AG04450 (cell line): ENCODE measurements at regions not wholly inside any gene's neighbourhood (a gene's known extent, or its start where the extent isn't known, plus 50 kb on each side); places are given as distances from the start of the nearest gene placed in this dataset.
"Not testable (repeated sequence)": the region's sequence is repeated elsewhere in the genome, so short reads cannot be mapped to it uniquely, and the experiment has no call there.

ENCODE experiments used
- CTCF ChIA-PET: fragments of 300-600, 350-600 bp; formaldehyde crosslinking; extraction: SDS; loops from one replicate; lab custom pipeline; 2022; ENCODE audit warnings: antibody characterized with exemption, inconsistent platforms; lab: Charles Lee
- POLR2A ChIA-PET: fragments of 350-600 bp; formaldehyde crosslinking; extraction: SDS; loops from one replicate; lab custom pipeline; 2021; ENCODE audit warnings: antibody characterized with exemption, inconsistent platforms; lab: Yijun Ruan, JAX
- DNase-seq: peaks from one replicate; pipeline ENCODE4 v3.0.0-alpha.2; 2011; ENCODE audit warnings: low read depth, low spot score
- H3K27ac ChIP-seq: one replicate; pipeline ENCODE4 v1.5.1; 2012; ENCODE audit warnings: low read depth, low read length, control low read depth
- H3K27me3 ChIP-seq: one replicate; pipeline ENCODE4 v1.6.0; 2012; ENCODE audit warnings: low read length; ENCODE audit not compliant: control insufficient read depth, insufficient read depth
- H3K4me3 ChIP-seq: 2 replicates; pipeline ENCODE4 v1.5.1; 2011; ENCODE audit warnings: mild to moderate bottlenecking, low read depth, low read length, control low read depth
- H3K9me3 ChIP-seq: 2 replicates; pipeline ENCODE4 v1.5.1; 2012; ENCODE audit warnings: low read length; ENCODE audit not compliant: control insufficient read depth, insufficient read depth
- TF ChIP-seq, protein P1 (sequence below): IDR thresholded peaks from 2 replicates; pipeline ENCODE4 v1.5.1; 2011; ENCODE audit warnings: low read depth, low read length, control low read depth, inconsistent platforms

DNA sequence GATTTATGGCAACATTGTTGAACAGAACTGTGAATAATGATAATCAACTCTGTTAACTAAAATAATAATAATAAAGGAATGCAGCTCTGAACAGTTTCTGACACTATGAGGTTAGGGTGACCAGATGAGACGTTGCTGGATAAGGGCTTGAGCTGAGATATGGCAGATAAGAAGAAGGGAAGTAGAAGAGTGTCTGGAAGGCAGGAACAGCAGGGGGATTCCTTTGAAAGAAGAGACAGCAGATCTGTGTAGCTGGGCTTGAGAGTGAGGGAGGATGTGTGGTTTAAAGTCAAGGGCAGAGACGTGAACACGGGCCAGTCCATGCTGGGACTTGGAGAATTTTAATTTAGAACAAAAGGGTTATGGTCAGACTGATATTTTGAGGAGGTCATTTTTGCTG, 273.1 kb upstream of the SLC14A2 start:
- H3K9me3 ChIP-seq, result no peaks in the 10 kb centered on the region; the same call in 1 of the 2 replicates
- no peak overlapping the region for H3K4me3 ChIP-seq
- POLR2A ChIA-PET, result no interaction called here
- TF ChIP-seq, protein P1, sequence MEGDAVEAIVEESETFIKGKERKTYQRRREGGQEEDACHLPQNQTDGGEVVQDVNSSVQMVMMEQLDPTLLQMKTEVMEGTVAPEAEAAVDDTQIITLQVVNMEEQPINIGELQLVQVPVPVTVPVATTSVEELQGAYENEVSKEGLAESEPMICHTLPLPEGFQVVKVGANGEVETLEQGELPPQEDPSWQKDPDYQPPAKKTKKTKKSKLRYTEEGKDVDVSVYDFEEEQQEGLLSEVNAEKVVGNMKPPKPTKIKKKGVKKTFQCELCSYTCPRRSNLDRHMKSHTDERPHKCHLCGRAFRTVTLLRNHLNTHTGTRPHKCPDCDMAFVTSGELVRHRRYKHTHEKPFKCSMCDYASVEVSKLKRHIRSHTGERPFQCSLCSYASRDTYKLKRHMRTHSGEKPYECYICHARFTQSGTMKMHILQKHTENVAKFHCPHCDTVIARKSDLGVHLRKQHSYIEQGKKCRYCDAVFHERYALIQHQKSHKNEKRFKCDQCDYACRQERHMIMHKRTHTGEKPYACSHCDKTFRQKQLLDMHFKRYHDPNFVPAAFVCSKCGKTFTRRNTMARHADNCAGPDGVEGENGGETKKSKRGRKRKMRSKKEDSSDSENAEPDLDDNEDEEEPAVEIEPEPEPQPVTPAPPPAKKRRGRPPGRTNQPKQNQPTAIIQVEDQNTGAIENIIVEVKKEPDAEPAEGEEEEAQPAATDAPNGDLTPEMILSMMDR, result no peak
- CTCF ChIA-PET, result interaction anchor here (1.2 kb wide), 1 partner anchor 129 kb away, joined by 3 read pairs; no protein-coding TSS in a partner anchor
- H3K27ac ChIP-seq, result no peak overlapping the region
- H3K27me3 ChIP-seq, result no peaks in the 10 kb centered on the region
- DNase-seq, result no peak

DNA sequence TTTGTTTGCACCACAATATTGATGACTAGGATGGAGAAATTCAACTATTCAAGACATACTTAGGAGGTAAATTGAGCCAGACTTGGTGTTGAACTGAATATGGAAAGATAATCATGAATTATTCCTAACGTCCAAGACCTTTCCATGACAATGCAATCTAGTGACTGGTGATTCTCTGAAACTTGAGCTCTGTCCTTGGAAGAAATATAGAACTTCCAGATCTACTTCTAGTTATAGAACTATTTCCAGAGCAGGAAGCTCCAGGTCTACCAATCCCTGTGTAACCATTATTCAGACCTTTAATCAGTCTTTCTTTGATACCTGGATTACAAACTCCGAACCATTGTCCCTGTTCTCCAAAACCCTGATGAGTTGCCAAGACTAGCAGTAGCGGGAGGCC, 272.6 kb upstream of the SLC14A2 start:
- TF ChIP-seq, protein P1, result no peak
- ChIA-PET POLR2A (no interaction called here), CTCF (interaction anchor here (1.2 kb wide), 1 partner anchor 130 kb away, joined by 3 read pairs; no protein-coding TSS in a partner anchor)
- DNase-seq, result no peak
- no peak overlapping the region for H3K4me3 ChIP-seq
- no peaks in the 10 kb centered on the region; the same call in 1 of the 2 replicates for H3K9me3 ChIP-seq
- no peaks in the 10 kb centered on the region for H3K27me3 ChIP-seq
- no peak overlapping the region for H3K27ac ChIP-seq

DNA sequence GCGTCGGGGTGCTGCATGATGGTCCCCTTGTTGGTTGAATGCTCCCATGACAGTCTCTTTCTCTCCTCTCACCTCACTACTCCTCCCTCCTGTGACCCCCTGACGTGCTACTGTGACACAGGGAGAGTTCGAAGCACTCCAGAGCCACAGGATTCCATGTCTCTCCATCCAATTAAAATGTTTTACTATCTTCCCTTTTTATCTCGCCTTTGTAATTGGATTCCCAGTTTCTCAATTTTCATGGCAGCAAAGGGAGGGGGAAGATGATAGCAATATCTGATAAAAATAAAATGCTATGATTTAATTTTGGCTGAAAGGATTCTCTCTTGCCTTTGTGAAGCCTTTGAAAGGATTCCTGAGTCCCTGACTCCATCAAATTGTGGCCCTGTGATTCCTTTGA, 271.9 kb upstream of the SLC14A2 start:
- no peak for DNase-seq
- ChIA-PET CTCF (interaction anchor here (0.6 kb wide), 2 partner anchors 10 to 71 kb away, joined by 3 to 5 read pairs; no protein-coding TSS in a partner anchor), POLR2A (no interaction called here)
- no peaks in the 10 kb centered on the region for H3K9me3 ChIP-seq
- H3K27ac ChIP-seq, result no peak overlapping the region
- H3K27me3 ChIP-seq, result no peaks in the 10 kb centered on the region
- TF ChIP-seq, protein P1, result no peak
- H3K4me3 ChIP-seq, result no peak overlapping the region

- CTCF ChIA-PET, H3K27me3 ChIP-seq, H3K4me3 ChIP-seq, H3K27ac ChIP-seq, H3K9me3 ChIP-seq, POLR2A ChIA-PET, DNase-seq: not testable (repeated sequence)
These were observed 270.6 kb upstream of the SLC14A2 start for GRCh38 chr18:45344680-45345079.

GRCh38 chr18:45349019-45349418, 266.3 kb upstream of the SLC14A2 start:
- H3K4me3 ChIP-seq, result no peak overlapping the region
- no peak for DNase-seq
- no peaks in the 10 kb centered on the region for H3K27me3 ChIP-seq
- no peak overlapping the region for H3K27ac ChIP-seq
- POLR2A ChIA-PET, result no interaction called here
- no peaks in the 10 kb centered on the region for H3K9me3 ChIP-seq
- TF ChIP-seq, protein P1, result no peak
- CTCF ChIA-PET, result no interaction called here

DNA sequence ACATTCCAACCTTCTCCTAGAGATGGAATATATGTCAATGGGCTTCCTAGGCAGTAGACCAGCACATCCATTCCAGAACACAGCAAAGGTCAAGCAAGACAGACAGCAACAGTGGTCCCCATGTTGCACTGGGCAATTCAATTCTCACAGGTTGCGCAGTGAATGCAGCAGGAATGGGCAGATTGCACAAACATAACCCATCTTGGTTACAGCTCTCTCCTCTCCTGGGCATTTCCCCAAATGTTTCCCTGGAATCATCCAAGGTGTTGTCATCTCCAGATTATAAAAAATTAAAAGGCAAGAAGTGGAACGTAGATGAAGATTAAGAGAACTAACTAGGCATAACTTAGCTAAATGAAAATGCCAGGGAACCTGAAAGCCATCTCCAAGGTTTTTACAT, 265.8 kb upstream of the SLC14A2 start:
- H3K4me3 ChIP-seq, result no peak overlapping the region
- no peak for DNase-seq
- ChIA-PET CTCF (no interaction called here), POLR2A (no interaction called here)
- H3K27me3 ChIP-seq, result no peaks in the 10 kb centered on the region
- TF ChIP-seq, protein P1, result no peak
- no peaks in the 10 kb centered on the region for H3K9me3 ChIP-seq
- H3K27ac ChIP-seq, result no peak overlapping the region
